ENCODE measurements at regions not wholly inside any gene's neighbourhood (a gene's known extent, or its start where the extent isn't known, plus 50 kb on each side); places are given as distances from the start of the nearest gene placed in this dataset.

- no peak for TF ChIP-seq CTCF (IDR thresholded peaks at IDR 0.05)
- TF ChIP-seq POLR2A (IDR thresholded peaks at IDR 0.05) = no peak
These were observed 71.3 kb upstream of the UBE3A start for GRCh38 chr15:25510146-25510545.

All from Peyer's patch (tissue), 4 donors.